ENCODE measurements at regions not wholly inside any gene's neighbourhood (a gene's known extent, or its start where the extent isn't known, plus 50 kb on each side); places are given as distances from the start of the nearest gene placed in this dataset.

DNA sequence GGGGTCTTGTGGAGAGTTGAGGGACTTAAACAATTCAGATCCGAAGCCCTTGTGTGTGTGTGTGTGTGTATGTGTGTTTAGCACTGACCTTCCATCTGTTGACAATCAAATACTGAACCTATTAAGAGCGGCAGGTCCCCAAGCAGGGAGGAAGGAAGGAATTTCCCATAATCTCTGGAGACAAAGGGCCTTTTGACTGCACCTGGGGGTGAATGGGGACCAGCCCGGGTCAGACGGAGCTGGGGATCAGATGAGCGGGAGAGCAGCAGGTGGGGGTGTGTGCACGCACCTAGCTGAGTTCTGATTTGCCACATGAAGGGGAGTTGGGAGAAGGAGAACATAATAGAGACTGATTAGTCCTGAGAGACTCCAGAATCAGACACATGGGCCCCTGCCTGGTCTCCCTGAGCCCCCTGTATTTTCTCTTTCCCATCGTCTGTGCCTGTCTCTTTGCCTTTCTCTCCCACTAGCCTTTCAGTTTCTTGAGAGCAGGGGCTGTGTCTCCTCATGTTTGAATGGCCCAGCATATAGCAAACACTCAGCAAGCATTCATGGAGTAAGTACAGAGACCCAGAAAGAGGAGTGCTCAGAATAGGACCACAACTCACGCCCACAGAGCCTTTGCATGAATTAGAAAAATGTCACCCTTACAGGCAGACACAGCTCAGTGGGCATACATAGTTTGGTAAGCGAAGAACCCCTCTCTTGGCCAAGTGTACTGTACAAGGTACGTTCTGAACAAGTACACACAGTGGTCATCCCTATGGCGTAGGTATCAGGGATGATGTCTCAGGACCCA lies 288.3 kb upstream of the HABP2 start:
- no peak overlapping the region for H3K4me2 ChIP-seq (ENCODE audit: low read length)

DNA sequence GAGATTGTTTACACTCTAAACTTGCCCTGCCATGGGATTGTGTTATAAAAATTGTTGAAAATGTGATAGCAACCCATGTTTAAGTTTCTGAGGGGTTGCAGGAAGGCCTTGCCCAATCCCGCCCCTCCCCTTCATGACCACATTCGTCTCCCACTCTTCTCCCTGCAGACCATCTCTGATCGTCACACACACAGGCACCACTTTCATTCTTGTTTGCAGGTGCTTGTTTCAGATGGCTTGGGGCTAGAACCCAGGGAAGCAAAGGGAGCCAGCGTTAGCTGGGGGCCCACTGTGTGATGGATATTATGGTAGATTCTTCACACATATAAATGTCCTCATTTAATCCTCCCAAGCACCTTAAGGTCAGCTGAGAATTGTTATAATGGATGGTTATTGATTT lies 286.7 kb upstream of the HABP2 start:
- Histone ChIP-seq H2AFZ (ENCODE audit: low read depth, low read length) (no peak overlapping the region), H4K20me1 (ENCODE audit: insufficient read depth) (no peaks in the 10 kb centered on the region), H3K9me3 (ENCODE audit: low read length) (no peaks in the 10 kb centered on the region), H3K27ac (ENCODE audit: low read length) (no peak overlapping the region), H3K27me3 (ENCODE audit: insufficient read depth, low read depth, low read length) (no peaks in the 10 kb centered on the region), H3K9ac (ENCODE audit: low read length) (no peak overlapping the region), H3F3A (ENCODE audit: insufficient read depth, low read length, poor library complexity, severe bottlenecking) (no peaks in the 10 kb centered on the region), H3K9me2 (ENCODE audit: insufficient read depth, low read length) (no peaks in the 10 kb centered on the region), H3K4me3 (ENCODE audit: low read length) (no peak overlapping the region), H3K79me2 (replicated peaks; ENCODE audit: insufficient read depth, low read length) (no peaks in the 10 kb centered on the region), H3K4me2 (ENCODE audit: low read length) (no peak overlapping the region), H3K36me3 (ENCODE audit: insufficient read depth, low read length) (no peaks in the 10 kb centered on the region)
- no peak for TF ChIP-seq SMC3 (conservative IDR thresholded peaks at IDR 0.05; ENCODE audit: poor library complexity)
- TF ChIP-seq, protein P1, sequence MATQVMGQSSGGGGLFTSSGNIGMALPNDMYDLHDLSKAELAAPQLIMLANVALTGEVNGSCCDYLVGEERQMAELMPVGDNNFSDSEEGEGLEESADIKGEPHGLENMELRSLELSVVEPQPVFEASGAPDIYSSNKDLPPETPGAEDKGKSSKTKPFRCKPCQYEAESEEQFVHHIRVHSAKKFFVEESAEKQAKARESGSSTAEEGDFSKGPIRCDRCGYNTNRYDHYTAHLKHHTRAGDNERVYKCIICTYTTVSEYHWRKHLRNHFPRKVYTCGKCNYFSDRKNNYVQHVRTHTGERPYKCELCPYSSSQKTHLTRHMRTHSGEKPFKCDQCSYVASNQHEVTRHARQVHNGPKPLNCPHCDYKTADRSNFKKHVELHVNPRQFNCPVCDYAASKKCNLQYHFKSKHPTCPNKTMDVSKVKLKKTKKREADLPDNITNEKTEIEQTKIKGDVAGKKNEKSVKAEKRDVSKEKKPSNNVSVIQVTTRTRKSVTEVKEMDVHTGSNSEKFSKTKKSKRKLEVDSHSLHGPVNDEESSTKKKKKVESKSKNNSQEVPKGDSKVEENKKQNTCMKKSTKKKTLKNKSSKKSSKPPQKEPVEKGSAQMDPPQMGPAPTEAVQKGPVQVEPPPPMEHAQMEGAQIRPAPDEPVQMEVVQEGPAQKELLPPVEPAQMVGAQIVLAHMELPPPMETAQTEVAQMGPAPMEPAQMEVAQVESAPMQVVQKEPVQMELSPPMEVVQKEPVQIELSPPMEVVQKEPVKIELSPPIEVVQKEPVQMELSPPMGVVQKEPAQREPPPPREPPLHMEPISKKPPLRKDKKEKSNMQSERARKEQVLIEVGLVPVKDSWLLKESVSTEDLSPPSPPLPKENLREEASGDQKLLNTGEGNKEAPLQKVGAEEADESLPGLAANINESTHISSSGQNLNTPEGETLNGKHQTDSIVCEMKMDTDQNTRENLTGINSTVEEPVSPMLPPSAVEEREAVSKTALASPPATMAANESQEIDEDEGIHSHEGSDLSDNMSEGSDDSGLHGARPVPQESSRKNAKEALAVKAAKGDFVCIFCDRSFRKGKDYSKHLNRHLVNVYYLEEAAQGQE (IDR thresholded peaks at IDR 0.05; ENCODE audit: borderline replicate concordance) = no peak

More for the DNA sequence above, 288.3 kb upstream of the HABP2 start:
- H4K20me1 ChIP-seq (ENCODE audit: insufficient read depth) = no peaks in the 10 kb centered on the region
- H3K9me3 ChIP-seq (ENCODE audit: low read length) = no peaks in the 10 kb centered on the region
- no peaks in the 10 kb centered on the region for H3K9me2 ChIP-seq (ENCODE audit: insufficient read depth, low read length)
- no peaks in the 10 kb centered on the region for H3K27me3 ChIP-seq (ENCODE audit: insufficient read depth, low read depth, low read length)
- no peak overlapping the region for H3K9ac ChIP-seq (ENCODE audit: low read length)
- H3K4me3 ChIP-seq (ENCODE audit: low read length) = no peak overlapping the region
- TF ChIP-seq MXI1 (conservative IDR thresholded peaks at IDR 0.05; ENCODE audit: poor library complexity, severe bottlenecking) = no peak
- TF ChIP-seq, protein P1 (IDR thresholded peaks at IDR 0.05; ENCODE audit: borderline replicate concordance) = no peak
- H3K27ac ChIP-seq (ENCODE audit: low read length) = no peak overlapping the region
- no peaks in the 10 kb centered on the region for H3K79me2 ChIP-seq (replicated peaks; ENCODE audit: insufficient read depth, low read length)
- H3F3A ChIP-seq (ENCODE audit: insufficient read depth, low read length, poor library complexity, severe bottlenecking) = no peaks in the 10 kb centered on the region
- H3K36me3 ChIP-seq (ENCODE audit: insufficient read depth, low read length) = no peaks in the 10 kb centered on the region
- H2AFZ ChIP-seq (ENCODE audit: low read depth, low read length) = no peak overlapping the region
